HG03460 (cell line): ENCODE measurements at regions not wholly inside any gene's neighbourhood (a gene's known extent, or its start where the extent isn't known, plus 50 kb on each side); places are given as distances from the start of the nearest gene placed in this dataset.

Source experiments
- ATAC-seq: cut with Tn5 transposase; IDR thresholded peaks from one replicate; pipeline ENCODE4 v1.9.1; 2021; ENCODE audit not compliant: unreplicated experiment

- no peak for ATAC-seq
These were observed 185.8 kb downstream of the PCSK1 start for GRCh38 chr5:96247097-96247701.

- ATAC-seq = no peak
These were observed 187.6 kb downstream of the PCSK1 start for GRCh38 chr5:96245140-96246091.

GRCh38 chr5:96244696-96245095 is 188.4 kb downstream of the PCSK1 start:
- ATAC-seq = no peak

GRCh38 chr5:96243862-96244261 is 189.2 kb downstream of the PCSK1 start:
- ATAC-seq = no peak

GRCh38 chr5:96243203-96243602 is 189.8 kb downstream of the PCSK1 start:
- ATAC-seq = no peak

GRCh38 chr5:96242571-96242970 is 190.5 kb downstream of the PCSK1 start:
- ATAC-seq = no peak

- ATAC-seq = no peak
These were observed 196.2 kb downstream of the PCSK1 start for GRCh38 chr5:96236831-96237230.

GRCh38 chr5:96236051-96236450 is 197.0 kb downstream of the PCSK1 start:
- no peak for ATAC-seq

- ATAC-seq = no peak
These were observed 197.8 kb downstream of the PCSK1 start for GRCh38 chr5:96235008-96235910.

GRCh38 chr5:96232602-96233001 is 200.4 kb downstream of the PCSK1 start:
- ATAC-seq = no peak

GRCh38 chr5:96229188-96229587 is 203.9 kb downstream of the PCSK1 start:
- no peak for ATAC-seq

- ATAC-seq = no peak
These were observed 204.6 kb downstream of the PCSK1 start for GRCh38 chr5:96228408-96228807.

GRCh38 chr5:96227957-96228356 is 205.1 kb downstream of the PCSK1 start:
- no peak for ATAC-seq

GRCh38 chr5:96226941-96227552 is 206.0 kb downstream of the PCSK1 start:
- no peak for ATAC-seq

- ATAC-seq = no peak
These were observed 210.9 kb downstream of the PCSK1 start for GRCh38 chr5:96222129-96222528.

- ATAC-seq = no peak
These were observed 212.2 kb downstream of the PCSK1 start for GRCh38 chr5:96220610-96221390.

GRCh38 chr5:96219580-96220281 is 213.3 kb downstream of the PCSK1 start:
- no peak for ATAC-seq

- ATAC-seq = no peak
These were observed 214.4 kb downstream of the PCSK1 start for GRCh38 chr5:96218653-96219052.

- ATAC-seq = no peak
These were observed 218.4 kb downstream of the PCSK1 start for GRCh38 chr5:96214442-96215197.
